ENCODE measurements at regions not wholly inside any gene's neighbourhood (a gene's known extent, or its start where the extent isn't known, plus 50 kb on each side); places are given as distances from the start of the nearest gene placed in this dataset.

- DNase-seq (ENCODE audit: low spot score) (no peak), ATAC-seq (no peak)
- intact Hi-C loops (cut with DNase I) = no loop called here
Observed at GRCh38 chr1:114318961-114319360, 165.3 kb upstream of the SYT6 start.

GRCh38 chr1:114316204-114316603 is 162.5 kb upstream of the SYT6 start:
- intact Hi-C loops (cut with DNase I) = no loop called here
- ATAC-seq = no peak
- DNase-seq (ENCODE audit: low spot score) = no peak

GRCh38 chr1:114315631-114316030 is 162.0 kb upstream of the SYT6 start:
- no peak for ATAC-seq

GRCh38 chr1:114314576-114314975 is 160.9 kb upstream of the SYT6 start:
- no peak for ATAC-seq
- intact Hi-C loops (cut with DNase I) = no loop called here

More at GRCh38 chr1:114315631-114316030, 162.0 kb upstream of the SYT6 start:
- DNase-seq (ENCODE audit: low spot score) = no peak
- intact Hi-C loops (cut with DNase I) = no loop called here

GRCh38 chr1:114314098-114314497 is 160.4 kb upstream of the SYT6 start:
- intact Hi-C loops (cut with DNase I) = no loop called here
- DNase-seq (ENCODE audit: low spot score) (no peak), ATAC-seq (no peak)

More at GRCh38 chr1:114314576-114314975, 160.9 kb upstream of the SYT6 start:
- no peak for DNase-seq (ENCODE audit: low spot score)

GRCh38 chr1:114310695-114311271 is 157.1 kb upstream of the SYT6 start:
- intact Hi-C loops (cut with DNase I) = no loop called here
- DNase-seq (ENCODE audit: low spot score) (no peak), ATAC-seq (peak; percentile 75)

GRCh38 chr1:114302821-114303220 is 149.2 kb upstream of the SYT6 start:
- ATAC-seq (no peak), DNase-seq (ENCODE audit: low spot score) (no peak)
- intact Hi-C loops (cut with DNase I) = no loop called here

- no peak for DNase-seq (ENCODE audit: low spot score)
- intact Hi-C loops (cut with DNase I) = no loop called here
- peak; percentile 65 for ATAC-seq
Observed at GRCh38 chr1:114299331-114299975, 145.8 kb upstream of the SYT6 start.

- intact Hi-C loops (cut with DNase I) = no loop called here
- no peak for DNase-seq (ENCODE audit: low spot score)
- no peak for ATAC-seq
Observed at GRCh38 chr1:114298008-114298407, 144.3 kb upstream of the SYT6 start.

GRCh38 chr1:114296413-114296812 is 142.7 kb upstream of the SYT6 start:
- ATAC-seq (no peak), DNase-seq (ENCODE audit: low spot score) (no peak)
- intact Hi-C loops (cut with DNase I) = no loop called here

- DNase-seq (ENCODE audit: low spot score) (no peak), ATAC-seq (no peak)
- intact Hi-C loops (cut with DNase I) = no loop called here
Observed at GRCh38 chr1:114295321-114295720, 141.7 kb upstream of the SYT6 start.

GRCh38 chr1:114292835-114293234 is 139.2 kb upstream of the SYT6 start:
- intact Hi-C loops (cut with DNase I) = no loop called here
- ATAC-seq (no peak), DNase-seq (ENCODE audit: low spot score) (no peak)

GRCh38 chr1:114292194-114292593 is 138.5 kb upstream of the SYT6 start:
- intact Hi-C loops (cut with DNase I) = no loop called here
- DNase-seq (ENCODE audit: low spot score) = no peak
- ATAC-seq = no peak

- ATAC-seq = no peak
- DNase-seq (ENCODE audit: low spot score) = no peak
- intact Hi-C loops (cut with DNase I) = no loop called here
Observed at GRCh38 chr1:114290776-114291175, 137.1 kb upstream of the SYT6 start.

GRCh38 chr1:114290341-114290740 is 136.7 kb upstream of the SYT6 start:
- DNase-seq (ENCODE audit: low spot score) = no peak
- intact Hi-C loops (cut with DNase I) = no loop called here

GRCh38 chr1:114289824-114290223 is 136.2 kb upstream of the SYT6 start:
- intact Hi-C loops (cut with DNase I) = loop anchor here (10.0 kb wide), 1 partner anchor 305 kb away; no protein-coding TSS in a partner anchor
- ATAC-seq = no peak
- no peak for DNase-seq (ENCODE audit: low spot score)

More at GRCh38 chr1:114290341-114290740, 136.7 kb upstream of the SYT6 start:
- no peak for ATAC-seq

GRCh38 chr1:114289306-114289705 is 135.6 kb upstream of the SYT6 start:
- ATAC-seq = no peak
- intact Hi-C loops (cut with DNase I) = loop anchor here (10.0 kb wide), 1 partner anchor 305 kb away; no protein-coding TSS in a partner anchor

GRCh38 chr1:114286960-114287359 is 133.3 kb upstream of the SYT6 start:
- no peak for ATAC-seq
- intact Hi-C loops (cut with DNase I) = loop anchor here (10.0 kb wide), 1 partner anchor 302 kb away; no protein-coding TSS in a partner anchor
- no peak for DNase-seq (ENCODE audit: low spot score)

More at GRCh38 chr1:114289306-114289705, 135.6 kb upstream of the SYT6 start:
- DNase-seq (ENCODE audit: low spot score) = no peak

- ATAC-seq (no peak), DNase-seq (ENCODE audit: low spot score) (no peak)
- intact Hi-C loops (cut with DNase I) = loop anchor here (10.0 kb wide), 1 partner anchor 301 kb away; no protein-coding TSS in a partner anchor
Observed at GRCh38 chr1:114286179-114286578, 132.5 kb upstream of the SYT6 start.

- intact Hi-C loops (cut with DNase I) = loop anchor here (10.0 kb wide), 1 partner anchor 298 kb away; no protein-coding TSS in a partner anchor
- DNase-seq (ENCODE audit: low spot score) (peak; percentile 93), ATAC-seq (peak; percentile 98)
Observed at GRCh38 chr1:114282751-114283403, 129.2 kb upstream of the SYT6 start.
